NCI-H2081 treated with DMSO at 0.1 percent for 48 hours (cell line): ENCODE measurements at regions not wholly inside any gene's neighbourhood (a gene's known extent, or its start where the extent isn't known, plus 50 kb on each side); places are given as distances from the start of the nearest gene placed in this dataset.

Experiments
- DNase-seq: peaks from one replicate; lab custom pipeline; 2025; lab: John Stamatoyannopoulos, UW

DNA sequence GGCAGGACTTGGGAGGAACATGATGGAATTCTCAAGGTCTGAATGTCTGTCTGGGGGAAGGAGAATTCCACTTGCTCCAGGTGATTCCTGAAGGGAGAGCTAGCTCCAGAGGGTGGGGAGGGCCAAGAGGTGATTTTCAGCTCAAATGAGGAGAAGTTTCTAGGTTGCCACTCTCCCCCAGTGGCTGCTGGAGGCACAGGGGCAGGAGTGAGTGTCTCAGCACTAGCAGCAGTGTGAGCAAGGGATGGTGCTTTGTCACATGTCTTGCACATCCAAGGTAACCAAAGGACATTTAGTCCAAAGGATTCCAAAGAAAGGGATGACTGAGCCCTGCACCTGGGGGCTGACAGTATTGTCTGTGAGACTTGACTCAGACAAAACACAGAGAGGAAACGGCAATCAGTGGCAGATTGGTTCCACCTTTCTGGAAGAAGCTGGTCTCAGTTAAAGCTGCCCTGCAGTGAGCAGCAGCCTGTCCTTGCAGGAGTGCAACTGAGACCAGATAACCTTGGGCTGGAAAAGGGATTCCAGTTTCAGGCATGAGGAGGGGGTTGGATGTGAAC lies 51.2 kb upstream of the PCBD1 start:
- DNase-seq, result no peak

GRCh38 chr10:70940834-70941568 lies 52.6 kb upstream of the PCBD1 start:
- no peak for DNase-seq

DNA sequence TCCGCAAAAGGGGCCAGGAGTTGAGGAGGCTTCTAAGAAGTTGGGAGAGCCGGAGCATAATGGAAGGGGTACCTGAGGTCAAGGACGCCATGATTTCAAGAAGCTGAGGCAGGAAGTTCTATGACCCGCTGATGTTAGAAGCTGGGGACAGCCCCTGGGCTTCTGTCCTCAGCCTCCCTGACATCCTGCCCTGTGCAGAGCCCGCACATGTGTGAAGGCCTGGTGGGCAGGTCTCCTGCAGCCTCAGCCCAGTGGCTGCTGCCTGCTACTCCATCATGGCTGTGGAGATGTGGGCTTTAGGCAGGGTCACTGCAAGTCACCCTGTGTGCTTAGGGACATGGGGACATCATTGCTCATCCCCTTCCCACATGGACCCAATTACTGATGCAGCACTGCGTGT lies 53.8 kb upstream of the PCBD1 start:
- no peak for DNase-seq

DNA sequence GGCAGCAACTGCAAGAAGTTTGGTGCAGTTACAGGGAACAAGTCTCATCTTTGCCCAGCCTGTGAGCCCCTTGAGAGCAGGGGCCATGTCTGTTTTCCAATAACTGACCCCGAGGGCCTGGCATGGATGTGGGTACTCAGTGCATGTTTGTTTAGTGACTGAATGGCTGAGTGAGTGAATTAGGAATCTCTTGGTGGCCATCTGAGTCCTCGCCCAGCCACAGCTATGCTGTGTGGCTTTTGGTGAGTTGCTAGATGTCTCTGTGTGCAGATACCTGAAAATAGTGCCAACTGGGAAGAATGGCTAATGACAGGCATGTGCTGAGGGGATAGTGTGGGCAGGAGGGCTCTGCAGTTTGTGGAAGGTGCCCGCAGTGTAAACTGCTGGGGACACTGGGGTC lies 54.4 kb upstream of the PCBD1 start:
- no peak for DNase-seq

DNA sequence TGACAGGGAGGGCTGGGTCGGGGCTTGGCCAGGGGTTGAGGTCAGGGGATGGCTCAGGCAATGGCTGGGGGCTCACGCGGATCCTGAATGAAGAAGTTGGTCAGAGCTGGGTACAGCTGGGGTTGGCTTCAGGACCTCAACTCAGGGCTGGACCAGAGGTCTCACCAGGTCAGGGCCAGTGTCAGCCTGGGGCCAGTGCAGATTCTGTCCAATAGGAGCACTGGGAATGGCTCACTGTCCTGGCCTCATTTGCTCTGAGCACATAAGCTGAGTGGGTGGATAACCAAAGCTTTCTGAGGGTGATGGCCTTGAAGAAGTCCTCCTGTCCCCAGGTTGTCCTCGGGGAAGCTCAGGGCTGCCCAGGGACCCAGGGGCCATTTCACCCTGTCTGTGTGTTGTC lies 54.9 kb upstream of the PCBD1 start:
- no peak for DNase-seq

- DNase-seq, result no peak
These were observed 55.6 kb upstream of the PCBD1 start for GRCh38 chr10:70943841-70944466.

DNA sequence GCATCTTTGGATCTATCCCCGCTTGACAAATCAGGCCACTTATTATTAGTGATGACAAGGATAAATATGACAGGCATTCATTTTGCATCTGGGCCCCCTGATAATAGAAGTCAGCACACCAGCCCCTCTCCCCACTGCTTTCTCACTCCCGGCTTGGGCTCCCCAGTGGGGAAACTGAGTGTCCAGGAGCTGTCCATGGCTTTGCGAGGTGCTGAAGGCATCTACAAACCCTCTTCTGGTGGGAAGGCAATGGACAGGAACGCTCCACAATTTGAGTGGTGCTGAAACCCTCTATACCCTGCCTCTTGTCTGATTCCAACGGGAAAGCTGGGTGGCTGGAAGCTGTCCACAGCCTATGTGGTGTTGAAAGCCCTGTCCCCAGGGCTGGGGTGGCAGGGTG lies 61.7 kb upstream of the PCBD1 start:
- no peak for DNase-seq

DNA sequence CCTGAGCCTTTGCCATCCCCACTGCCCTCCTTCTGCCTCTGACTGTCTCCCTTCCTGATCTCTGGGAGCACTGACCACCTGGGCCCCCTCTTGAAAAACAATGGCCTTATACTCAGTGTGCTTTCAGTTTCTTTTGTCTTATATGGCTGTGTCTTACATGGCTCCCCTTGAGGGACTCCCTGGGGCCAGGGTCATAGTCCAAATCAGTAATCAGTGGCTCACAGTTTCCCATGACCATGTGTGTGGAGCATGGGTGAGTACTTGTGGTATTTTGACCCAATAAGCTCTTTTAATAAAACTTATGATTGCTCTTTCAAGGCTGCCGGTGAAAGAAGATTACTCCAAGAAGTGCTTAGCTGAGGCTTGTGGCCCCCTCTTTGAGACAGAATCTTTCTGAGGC lies 62.4 kb upstream of the PCBD1 start:
- no peak for DNase-seq

DNA sequence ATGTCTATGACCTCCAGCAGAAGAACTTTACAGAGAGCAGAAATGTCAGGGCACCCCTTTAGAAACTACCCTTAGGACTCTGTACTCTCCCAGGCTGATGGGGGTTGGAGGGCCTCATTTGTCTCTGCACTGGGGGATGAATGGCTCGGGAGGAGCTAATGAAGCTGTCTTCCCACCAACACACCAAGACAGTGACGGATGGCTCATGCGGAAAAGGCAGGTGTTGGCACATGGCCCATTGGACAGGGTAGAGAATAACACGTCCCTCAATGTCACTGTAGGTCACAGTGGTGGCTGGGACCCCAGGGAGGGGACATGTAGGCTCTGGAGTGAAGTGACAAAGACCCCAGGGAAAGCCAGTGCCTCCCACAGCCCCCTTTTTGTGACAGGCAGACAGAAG lies 64.0 kb upstream of the PCBD1 start:
- no peak for DNase-seq

DNA sequence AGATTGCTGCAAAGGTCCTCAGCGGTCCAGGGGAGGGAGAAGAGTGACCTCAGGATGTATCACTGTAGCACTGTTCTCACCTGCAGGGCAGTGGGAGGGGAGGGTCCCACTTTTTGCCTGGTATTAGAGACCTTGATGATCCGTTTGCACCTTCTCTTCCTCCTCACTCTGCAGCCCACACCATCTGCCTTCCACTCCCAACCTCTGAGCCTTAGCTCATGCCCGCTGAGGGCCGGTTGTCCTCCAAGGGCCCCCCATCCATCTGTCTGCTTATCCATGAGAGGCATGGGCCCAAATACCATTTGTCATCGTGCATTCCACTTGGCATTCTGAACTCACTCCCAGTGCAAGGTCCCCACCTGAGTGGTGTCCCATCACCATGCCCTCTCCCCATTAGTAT lies 64.6 kb upstream of the PCBD1 start:
- no peak for DNase-seq

DNA sequence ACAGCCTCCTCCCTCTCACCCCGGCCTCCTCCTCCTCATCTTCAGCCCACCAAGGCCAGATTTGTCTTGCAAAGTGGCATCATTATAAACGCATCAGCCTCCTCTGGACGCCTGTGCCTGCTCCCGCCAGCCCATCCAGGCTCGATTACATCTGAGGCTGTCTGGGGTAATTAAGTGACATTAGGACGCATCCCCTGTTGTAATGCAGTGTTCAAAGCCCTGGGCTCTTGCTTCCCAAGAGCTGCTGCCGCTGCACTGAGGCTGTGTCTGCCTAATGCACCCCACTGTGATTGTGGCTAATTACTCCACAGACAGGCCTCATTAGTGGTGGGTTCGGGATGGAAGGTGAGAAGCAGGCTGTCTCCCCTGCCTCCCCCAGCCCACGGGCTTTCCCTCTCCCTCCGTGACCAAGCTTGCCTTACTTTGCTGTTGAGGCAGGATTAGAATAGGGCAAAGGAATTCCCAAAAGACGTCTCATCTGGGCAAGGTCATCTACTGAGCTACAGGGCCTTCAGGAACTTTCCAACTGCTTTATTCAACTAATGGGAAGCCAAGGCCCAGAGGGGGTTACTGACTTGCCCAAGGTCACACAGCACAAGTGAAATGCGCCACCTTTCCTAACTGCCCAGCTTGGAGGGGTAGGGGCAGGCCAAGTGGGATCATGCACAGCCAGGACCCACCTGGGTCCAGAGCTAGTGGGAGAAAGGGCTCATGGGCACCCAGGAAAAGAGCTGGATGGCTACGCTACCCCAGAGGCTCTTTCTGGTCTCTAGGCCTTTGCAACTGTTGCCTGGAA lies 66.2 kb upstream of the PCBD1 start:
- DNase-seq, result no peak

DNA sequence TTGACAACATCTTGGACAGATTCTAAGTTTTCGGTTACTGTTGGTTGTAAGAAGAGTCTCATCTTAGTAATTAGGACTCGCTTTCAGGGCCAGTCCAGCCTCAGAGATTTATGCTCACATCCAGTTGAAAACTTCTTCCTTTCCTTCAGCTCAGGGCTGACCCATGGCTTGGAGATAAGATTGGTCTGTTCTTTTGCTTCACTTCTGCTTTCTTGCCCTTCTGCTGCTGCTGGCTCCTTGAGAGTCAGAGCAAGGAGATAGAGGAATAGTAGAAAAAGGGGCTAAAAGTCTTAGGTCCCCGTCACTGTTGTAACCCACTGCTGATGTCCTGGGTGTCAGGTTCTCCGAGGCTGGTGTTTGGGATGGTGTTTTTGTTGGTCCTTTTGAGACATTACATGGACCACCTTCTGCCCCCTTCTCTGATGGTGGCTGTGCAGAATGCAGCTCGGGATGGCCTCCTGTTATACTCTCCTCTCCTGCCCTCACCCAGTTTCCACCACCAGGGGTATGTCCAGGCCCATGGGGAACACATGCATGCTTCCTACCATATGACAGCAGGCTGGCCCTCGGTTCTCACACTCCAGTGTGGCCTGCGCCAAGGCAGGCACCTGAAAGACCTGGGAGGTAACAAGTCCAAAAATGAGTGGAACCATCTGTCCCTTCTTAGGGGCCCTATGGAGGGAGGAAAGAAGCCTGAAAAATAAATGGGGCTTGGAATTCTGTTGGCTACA lies 67.8 kb upstream of the PCBD1 start:
- DNase-seq, result no peak

GRCh38 chr10:70958396-70958795 lies 70.0 kb upstream of the PCBD1 start:
- DNase-seq, result no peak

DNA sequence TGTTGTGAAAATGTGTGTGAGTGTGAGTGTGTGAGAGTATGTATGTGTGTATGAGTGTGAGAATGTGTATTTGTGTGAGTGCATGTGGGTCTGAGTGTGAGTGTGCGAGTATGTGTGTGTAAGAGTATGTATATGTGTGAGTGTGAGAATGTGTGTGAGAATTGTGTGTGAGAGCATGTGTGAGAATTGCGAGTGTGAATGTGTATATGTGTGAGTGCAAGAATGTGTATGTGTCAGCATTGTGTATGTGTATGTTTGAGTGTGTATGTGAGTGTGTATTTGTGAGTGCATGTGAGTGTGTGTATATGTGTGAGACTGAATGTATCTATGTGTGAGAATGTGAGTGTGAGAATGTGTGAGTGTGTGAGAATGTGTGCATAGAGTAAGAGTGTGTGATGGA lies 72.0 kb upstream of the PCBD1 start:
- DNase-seq, result no peak

- no peak for DNase-seq
These were observed 72.6 kb upstream of the PCBD1 start for GRCh38 chr10:70960783-70961570.

DNA sequence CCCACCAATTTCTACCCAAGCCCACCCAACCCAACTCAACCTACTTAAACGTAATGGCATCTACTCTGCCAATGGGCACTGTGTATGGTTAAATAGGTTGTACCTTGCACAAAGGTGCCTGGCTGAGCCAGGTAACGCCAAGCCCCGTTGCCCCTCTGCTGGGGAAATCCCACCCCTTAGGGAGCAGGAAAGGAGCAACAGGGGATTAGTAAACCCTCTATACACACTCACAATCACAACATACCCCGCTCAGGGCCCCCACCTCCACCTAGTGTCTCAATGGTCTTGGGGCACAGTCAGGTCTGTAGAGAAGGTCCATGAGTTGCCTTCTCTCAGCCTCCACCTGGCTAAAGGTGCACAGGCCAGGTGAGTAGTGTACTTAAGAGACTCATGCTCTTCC lies 74.3 kb upstream of the PCBD1 start:
- no peak for DNase-seq

- no peak for DNase-seq
These were observed 74.9 kb upstream of the PCBD1 start for GRCh38 chr10:70963271-70963670.

GRCh38 chr10:70964245-70964644 lies 75.9 kb upstream of the PCBD1 start:
- DNase-seq, result no peak

GRCh38 chr10:70964881-70965280 lies 76.5 kb upstream of the PCBD1 start:
- no peak for DNase-seq

DNA sequence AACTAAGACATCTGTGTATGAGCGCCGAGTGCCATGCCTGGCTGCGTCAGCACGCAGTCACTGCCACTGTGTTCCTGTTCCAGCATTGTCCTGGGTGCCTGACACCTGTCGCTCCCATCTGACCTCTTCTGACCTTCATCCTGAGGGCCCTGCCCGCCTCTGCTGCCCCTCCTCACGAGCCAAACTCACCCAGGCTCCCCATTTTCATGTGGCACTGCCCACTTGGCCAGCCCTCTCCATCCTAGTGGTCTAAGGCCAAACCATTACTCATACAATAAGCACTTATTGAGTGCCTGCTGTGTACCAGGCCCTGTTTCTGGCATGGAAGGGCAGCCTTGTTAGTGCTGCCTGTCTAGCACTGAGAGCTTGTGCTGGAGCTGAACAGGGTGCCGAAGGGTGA lies 77.2 kb upstream of the PCBD1 start:
- DNase-seq, result no peak
